NT2/D1 (cell line): ENCODE measurements at regions not wholly inside any gene's neighbourhood (a gene's known extent, or its start where the extent isn't known, plus 50 kb on each side); places are given as distances from the start of the nearest gene placed in this dataset.

Source experiments
- SUZ12 ChIP-seq: IDR thresholded peaks from 2 replicates; pipeline ENCODE4 v1.6.1; 2011; ENCODE audit not compliant: insufficient read length, insufficient read depth; ENCODE audit errors: extremely low read depth
- YY1 ChIP-seq: IDR thresholded peaks from 2 replicates; pipeline ENCODE4 v1.6.1; 2011; ENCODE audit not compliant: insufficient read length, insufficient read depth
- ZNF274 ChIP-seq: IDR thresholded peaks from 2 replicates; pipeline ENCODE4 v1.6.1; 2011; ENCODE audit warnings: mild to moderate bottlenecking, low read depth, low read length

GRCh38 chr14:62314871-62315270 is 552.7 kb downstream of the SNAPC1 start:
- TF ChIP-seq SUZ12 (no peak), YY1 (no peak), ZNF274 (no peak)
